Colonic mucosa (tissue), 4 donors: ENCODE measurements at regions not wholly inside any gene's neighbourhood (a gene's known extent, or its start where the extent isn't known, plus 50 kb on each side); places are given as distances from the start of the nearest gene placed in this dataset.

Source experiments
- DNase-seq: peaks from one replicate; pipeline ENCODE4 v3.0.0-alpha.2; 2020
- H3K27ac ChIP-seq: fragments of 200-600 bp; one replicate; pipeline ENCODE4 v1.8.0; 2021
- H3K27me3 ChIP-seq: fragments of 200-600 bp; one replicate; pipeline ENCODE4 v1.8.0; 2021
- H3K36me3 ChIP-seq: fragments of 200-600 bp; one replicate; pipeline ENCODE4 v1.8.0; 2021
- H3K4me1 ChIP-seq: fragments of 200-600 bp; one replicate; pipeline ENCODE4 v1.8.0; 2021; ENCODE audit warnings: mild to moderate bottlenecking
- H3K4me3 ChIP-seq: fragments of 200-600 bp; one replicate; pipeline ENCODE4 v1.8.0; 2021
- H3K9ac ChIP-seq, 2 donors: one replicate each; pipeline ENCODE4 v1.7.0; 2013; ENCODE audit warnings: control low read depth in 2 of 2, low read depth in 2 of 2, low read length in 2 of 2
- H3K9me3 ChIP-seq: fragments of 200-600 bp; one replicate; pipeline ENCODE4 v1.8.0; 2021
- intact Hi-C: fragments of 100-400 bp; cut with DNase I; formaldehyde crosslinking; loops from one replicate; pipeline ENCODE4 v1.14.1; 2022
- TF ChIP-seq, protein P1 (sequence below): fragments of 200-600 bp; IDR thresholded peaks from one replicate; pipeline ENCODE4 v1.8.0; 2022; ENCODE audit warnings: antibody characterized with exemption, mild to moderate bottlenecking
- donor health status: healthy.
- donor health status: DM: no; HTN: no; CAD: no.
- donor health status: DM: no; HTN: no; CAD: no.

DNA sequence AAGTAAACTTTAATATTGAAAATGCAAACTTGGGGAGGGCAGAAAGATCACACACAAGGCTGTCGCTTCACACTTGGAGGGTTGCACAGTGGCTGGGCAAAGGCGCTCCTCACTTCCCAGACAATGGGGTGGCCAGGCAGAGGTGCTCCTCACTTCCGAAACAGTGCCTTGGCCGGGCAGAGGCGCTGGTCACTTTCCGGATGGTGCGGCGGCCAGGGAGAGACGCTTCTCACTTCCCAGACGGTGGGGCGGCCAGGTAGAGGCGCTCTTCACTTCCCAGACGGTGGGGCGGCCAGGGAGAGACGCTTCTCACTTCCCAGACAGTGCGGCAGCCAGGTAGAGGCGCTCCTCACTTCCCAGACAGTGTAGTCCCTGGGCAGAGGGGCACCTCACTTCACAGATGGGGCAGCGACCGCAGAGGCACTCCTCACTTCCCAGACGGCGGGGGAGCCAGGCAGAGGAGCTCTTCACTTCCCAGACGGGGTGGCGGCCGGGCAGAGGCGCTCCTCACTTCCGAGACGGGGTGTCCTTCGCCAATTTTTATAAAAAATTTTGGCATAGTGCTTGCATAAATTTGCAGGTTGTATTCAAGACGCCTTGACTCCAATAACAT lies 140.8 kb upstream of the PZP start:
- no peak overlapping the region for H3K4me3 ChIP-seq
- H3K9ac ChIP-seq = no peak overlapping the region
- DNase-seq = no peak
- no peaks in the 10 kb centered on the region for H3K27me3 ChIP-seq
- H3K36me3 ChIP-seq = no peaks in the 10 kb centered on the region
- intact Hi-C loops = no loop called here
- H3K4me1 ChIP-seq = no peaks in the 10 kb centered on the region
- TF ChIP-seq, protein P1, sequence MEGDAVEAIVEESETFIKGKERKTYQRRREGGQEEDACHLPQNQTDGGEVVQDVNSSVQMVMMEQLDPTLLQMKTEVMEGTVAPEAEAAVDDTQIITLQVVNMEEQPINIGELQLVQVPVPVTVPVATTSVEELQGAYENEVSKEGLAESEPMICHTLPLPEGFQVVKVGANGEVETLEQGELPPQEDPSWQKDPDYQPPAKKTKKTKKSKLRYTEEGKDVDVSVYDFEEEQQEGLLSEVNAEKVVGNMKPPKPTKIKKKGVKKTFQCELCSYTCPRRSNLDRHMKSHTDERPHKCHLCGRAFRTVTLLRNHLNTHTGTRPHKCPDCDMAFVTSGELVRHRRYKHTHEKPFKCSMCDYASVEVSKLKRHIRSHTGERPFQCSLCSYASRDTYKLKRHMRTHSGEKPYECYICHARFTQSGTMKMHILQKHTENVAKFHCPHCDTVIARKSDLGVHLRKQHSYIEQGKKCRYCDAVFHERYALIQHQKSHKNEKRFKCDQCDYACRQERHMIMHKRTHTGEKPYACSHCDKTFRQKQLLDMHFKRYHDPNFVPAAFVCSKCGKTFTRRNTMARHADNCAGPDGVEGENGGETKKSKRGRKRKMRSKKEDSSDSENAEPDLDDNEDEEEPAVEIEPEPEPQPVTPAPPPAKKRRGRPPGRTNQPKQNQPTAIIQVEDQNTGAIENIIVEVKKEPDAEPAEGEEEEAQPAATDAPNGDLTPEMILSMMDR = no peak
- no peak overlapping the region for H3K27ac ChIP-seq
- H3K9me3 ChIP-seq = no peaks in the 10 kb centered on the region

- Histone ChIP-seq H3K9me3 (no peaks in the 10 kb centered on the region), H3K4me1 (no peaks in the 10 kb centered on the region), H3K27ac (no peak overlapping the region), H3K27me3 (no peaks in the 10 kb centered on the region), H3K4me3 (no peak overlapping the region), H3K36me3 (no peaks in the 10 kb centered on the region), H3K9ac (no peak overlapping the region)
- no peak for DNase-seq
- TF ChIP-seq, protein P1 = no peak
- intact Hi-C loops = no loop called here
These were observed 139.3 kb upstream of the PZP start for GRCh38 chr12:9347328-9348127.

DNA sequence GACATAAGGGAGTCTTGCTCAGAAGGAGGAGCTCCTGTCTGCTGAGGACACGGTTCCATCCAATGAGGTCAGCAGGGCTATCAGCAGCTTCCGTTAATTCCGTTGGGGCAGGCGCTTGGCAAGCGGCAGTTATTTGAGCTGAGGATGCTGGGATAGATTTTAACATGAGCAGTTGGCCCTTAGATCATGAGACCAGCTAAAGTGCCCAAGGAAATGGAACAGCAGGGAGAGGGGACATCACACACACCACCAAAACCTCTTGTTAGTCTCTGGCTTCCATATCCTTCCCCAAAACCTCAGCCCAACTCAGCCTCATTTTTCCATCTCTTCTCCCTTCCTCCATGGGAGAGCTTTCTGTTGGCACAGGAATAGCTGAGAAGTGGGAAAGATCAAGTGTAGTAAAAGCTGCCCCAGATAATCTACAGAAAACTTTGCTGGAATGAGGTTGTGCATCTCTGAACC lies 138.7 kb upstream of the PZP start:
- no peak for DNase-seq
- TF ChIP-seq, protein P1 = no peak
- Histone ChIP-seq H3K27me3 (no peaks in the 10 kb centered on the region), H3K9me3 (no peaks in the 10 kb centered on the region), H3K4me1 (no peaks in the 10 kb centered on the region), H3K4me3 (no peak overlapping the region), H3K27ac (no peak overlapping the region), H3K36me3 (no peaks in the 10 kb centered on the region), H3K9ac (no peak overlapping the region)
- intact Hi-C loops = no loop called here

DNA sequence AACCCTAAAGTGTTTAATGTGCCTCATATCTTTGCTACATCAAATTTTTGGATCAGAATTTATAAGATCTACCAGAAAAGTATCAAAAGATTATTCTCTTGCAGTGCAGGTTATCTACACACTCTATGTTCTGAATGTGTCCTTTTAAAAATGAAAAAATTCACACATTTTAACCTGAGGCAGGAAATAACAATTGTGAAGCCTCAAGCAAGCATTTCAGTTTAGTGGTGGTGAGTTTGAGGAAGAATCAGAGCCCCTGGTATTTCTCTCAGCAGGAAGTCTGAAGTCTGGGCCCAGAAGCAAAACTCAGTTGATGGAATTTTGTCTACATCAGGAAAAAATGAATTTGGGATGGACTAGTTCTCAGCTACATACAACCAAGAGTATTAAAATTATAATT lies 137.0 kb upstream of the PZP start:
- no peak overlapping the region for H3K9ac ChIP-seq
- no peak for DNase-seq
- H3K4me3 ChIP-seq = no peak overlapping the region
- H3K4me1 ChIP-seq = no peaks in the 10 kb centered on the region
- no peaks in the 10 kb centered on the region for H3K9me3 ChIP-seq
- H3K27ac ChIP-seq = no peak overlapping the region
- intact Hi-C loops = no loop called here
- H3K36me3 ChIP-seq = no peaks in the 10 kb centered on the region
- no peaks in the 10 kb centered on the region for H3K27me3 ChIP-seq
- TF ChIP-seq, protein P1 = no peak

DNA sequence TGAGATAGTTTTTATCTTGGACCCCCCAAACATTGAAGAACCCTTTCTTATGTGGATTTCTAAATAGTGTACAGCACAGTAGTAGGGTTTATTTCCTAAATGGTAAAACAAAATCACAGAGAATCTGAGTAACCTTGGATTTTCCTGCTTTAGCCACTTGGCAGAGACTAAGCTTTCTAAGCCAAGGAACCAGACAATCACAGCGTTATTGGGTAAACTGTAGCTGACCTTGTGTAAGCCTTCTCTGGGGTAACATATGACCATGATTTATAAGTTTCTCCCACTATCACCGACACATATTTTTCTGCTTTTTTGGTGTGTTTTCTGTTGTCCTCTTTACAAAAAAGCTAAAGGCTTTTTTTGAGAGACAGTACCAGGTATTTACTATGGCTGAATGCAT lies 136.3 kb upstream of the PZP start:
- Histone ChIP-seq H3K4me3 (no peak overlapping the region), H3K27me3 (no peaks in the 10 kb centered on the region), H3K9ac (no peak overlapping the region), H3K9me3 (no peaks in the 10 kb centered on the region), H3K4me1 (no peaks in the 10 kb centered on the region), H3K27ac (no peak overlapping the region), H3K36me3 (no peaks in the 10 kb centered on the region)
- intact Hi-C loops = no loop called here
- TF ChIP-seq, protein P1 = no peak
- no peak for DNase-seq
